GM23338 (cell line): ENCODE measurements at regions not wholly inside any gene's neighbourhood (a gene's known extent, or its start where the extent isn't known, plus 50 kb on each side); places are given as distances from the start of the nearest gene placed in this dataset.

Experiments used
- ATAC-seq: fragments of 200-7000 bp; cut with Tn5 transposase; 3 replicates; pipeline ENCODE4 v1.9.1; 2020
- DNase-seq: peaks from one replicate; pipeline ENCODE4 v3.0.0-alpha.2; 2015; ENCODE audit warnings: low spot score
- H2AFZ ChIP-seq: fragments of 200-600 bp; sonication (generic); 2 replicates; pipeline ENCODE4 v1.8.0; 2016; ENCODE audit warnings: antibody characterized with exemption, mild to moderate bottlenecking, moderate library complexity
- H3F3A ChIP-seq: fragments of 200-600 bp; sonication (generic); replicated peaks from 2 replicates; pipeline ENCODE4 v1.8.0; 2017; ENCODE audit warnings: antibody characterized with exemption, mixed run types, low read depth
- H3K27ac ChIP-seq: fragments of 200-600 bp; sonication (generic); 2 replicates; pipeline ENCODE4 v1.6.1; 2016; ENCODE audit warnings: low read depth
- H3K27me3 ChIP-seq: fragments of 200-600 bp; sonication (generic); 2 replicates; pipeline ENCODE4 v1.8.0; 2016; ENCODE audit warnings: mild to moderate bottlenecking, mixed run types, moderate library complexity; ENCODE audit not compliant: insufficient read depth
- H3K36me3 ChIP-seq: fragments of 200-600 bp; sonication (generic); 2 replicates; pipeline ENCODE4 v1.8.0; 2016; ENCODE audit warnings: mild to moderate bottlenecking; ENCODE audit not compliant: insufficient read depth
- H3K4me1 ChIP-seq: fragments of 200-600 bp; sonication (generic); 2 replicates; pipeline ENCODE4 v1.8.0; 2016; ENCODE audit warnings: mild to moderate bottlenecking, moderate library complexity; ENCODE audit not compliant: insufficient read depth
- H3K4me2 ChIP-seq: fragments of 200-600 bp; sonication (generic); 2 replicates; pipeline ENCODE4 v1.7.1; 2017; ENCODE audit warnings: mixed run types
- H3K4me3 ChIP-seq: fragments of 200-600 bp; sonication (generic); 2 replicates; pipeline ENCODE4 v1.6.1; 2016; ENCODE audit warnings: mixed run types
- H3K79me2 ChIP-seq: fragments of 200-600 bp; sonication (generic); replicated peaks from 2 replicates; pipeline ENCODE4 v1.8.0; 2017; ENCODE audit warnings: mild to moderate bottlenecking; ENCODE audit not compliant: insufficient read depth
- H3K9me2 ChIP-seq: fragments of 200-600 bp; sonication (generic); 2 replicates; pipeline ENCODE4 v1.8.0; 2017; ENCODE audit not compliant: insufficient read depth
- H4K20me1 ChIP-seq: fragments of 200-600 bp; sonication (generic); replicated peaks from 2 replicates; pipeline ENCODE4 v1.8.0; 2017; ENCODE audit warnings: mild to moderate bottlenecking; ENCODE audit not compliant: insufficient read depth
- H3K27ac Mint-ChIP-seq: 2 replicates; pipeline ENCODE4 v1.8.0; 2020; ENCODE audit warnings: inconsistent platforms, mild to moderate bottlenecking, moderate library complexity, mixed read lengths
- H3K27me3 Mint-ChIP-seq: 3 replicates; pipeline ENCODE4 v1.8.0; 2022; ENCODE audit warnings: low read depth, mild to moderate bottlenecking, moderate library complexity, mixed read lengths, inconsistent platforms; ENCODE audit not compliant: insufficient read depth, poor library complexity
- H3K36me3 Mint-ChIP-seq: 3 replicates; pipeline ENCODE4 v1.8.0; 2021; ENCODE audit warnings: low read depth, mild to moderate bottlenecking, inconsistent platforms, moderate library complexity, mixed read lengths
- H3K4me1 Mint-ChIP-seq: 3 replicates; pipeline ENCODE4 v1.8.0; 2020; ENCODE audit warnings: mild to moderate bottlenecking, inconsistent platforms, mixed read lengths
- H3K4me3 Mint-ChIP-seq: 3 replicates; pipeline ENCODE4 v1.8.0; 2021; ENCODE audit warnings: moderate library complexity, mild to moderate bottlenecking, inconsistent platforms, mixed read lengths
- H3K9me3 Mint-ChIP-seq: 3 replicates; pipeline ENCODE4 v1.8.0; 2020; ENCODE audit warnings: moderate library complexity, mild to moderate bottlenecking, inconsistent platforms, mixed read lengths
- CREB1 ChIP-seq: fragments of 250-450 bp; sonication (Bioruptor Pico); IDR thresholded peaks from 2 replicates; pipeline ENCODE4 v1.5.0; 2020; ENCODE audit warnings: low read depth, mild to moderate bottlenecking, moderate library complexity
- ETS1 ChIP-seq: IDR thresholded peaks from 2 replicates; pipeline ENCODE4 v1.6.1; 2016; ENCODE audit warnings: antibody characterized with exemption
- EZH2 ChIP-seq: fragments of 200-600 bp; sonication (generic); IDR thresholded peaks from one replicate; pipeline ENCODE4 v1.8.0; 2017; ENCODE audit warnings: antibody characterized with exemption, mild to moderate bottlenecking, low read depth; ENCODE audit not compliant: unreplicated experiment
- JUNB ChIP-seq: IDR thresholded peaks from one replicate; pipeline ENCODE4 v1.6.1; 2016; ENCODE audit warnings: antibody characterized with exemption; ENCODE audit not compliant: unreplicated experiment
- NANOG ChIP-seq: IDR thresholded peaks from 2 replicates; pipeline ENCODE4 v1.6.1; 2016; ENCODE audit warnings: antibody characterized with exemption, borderline replicate concordance
- POLR2AphosphoS5 ChIP-seq: IDR thresholded peaks from 2 replicates; pipeline ENCODE4 v1.6.1; 2016; ENCODE audit warnings: antibody characterized with exemption, low read depth
- STAT1 ChIP-seq: IDR thresholded peaks from one replicate; pipeline ENCODE4 v1.6.1; 2016; ENCODE audit warnings: antibody characterized with exemption; ENCODE audit not compliant: unreplicated experiment
- ZNF114 ChIP-seq: fragments of 250-450 bp; sonication (Bioruptor Pico); IDR thresholded peaks from 2 replicates; pipeline ENCODE4 v1.5.0; 2020; ENCODE audit warnings: mild to moderate bottlenecking, moderate library complexity
- ZNF331 ChIP-seq: fragments of 250-450 bp; sonication (Bioruptor Pico); IDR thresholded peaks from 2 replicates; pipeline ENCODE4 v1.5.0; 2020; ENCODE audit warnings: low read depth, mild to moderate bottlenecking, moderate library complexity
- TF ChIP-seq, protein P1 (sequence below): fragments of 250-450 bp; sonication (Bioruptor Pico); IDR thresholded peaks from 2 replicates; pipeline ENCODE4 v1.5.0; 2020; ENCODE audit warnings: mild to moderate bottlenecking, moderate library complexity
- TF ChIP-seq, protein P2 (sequence below): IDR thresholded peaks from one replicate; pipeline ENCODE4 v1.6.1; 2018; ENCODE audit warnings: antibody characterized with exemption; ENCODE audit not compliant: unreplicated experiment
- TF ChIP-seq, protein P3 (sequence below), 2 experiments: fragments of 200-600 bp in 1 of 2; sonication (generic) in 1 of 2; conservative IDR thresholded peaks; 2 replicates each; pipeline versions ENCODE4 v1.5.1 to v1.6.1; 2016 to 2017; ENCODE audit warnings: antibody characterized with exemption in 2 of 2, low read depth in 2 of 2, mild to moderate bottlenecking in 2 of 2, moderate library complexity in 1 of 2

DNA sequence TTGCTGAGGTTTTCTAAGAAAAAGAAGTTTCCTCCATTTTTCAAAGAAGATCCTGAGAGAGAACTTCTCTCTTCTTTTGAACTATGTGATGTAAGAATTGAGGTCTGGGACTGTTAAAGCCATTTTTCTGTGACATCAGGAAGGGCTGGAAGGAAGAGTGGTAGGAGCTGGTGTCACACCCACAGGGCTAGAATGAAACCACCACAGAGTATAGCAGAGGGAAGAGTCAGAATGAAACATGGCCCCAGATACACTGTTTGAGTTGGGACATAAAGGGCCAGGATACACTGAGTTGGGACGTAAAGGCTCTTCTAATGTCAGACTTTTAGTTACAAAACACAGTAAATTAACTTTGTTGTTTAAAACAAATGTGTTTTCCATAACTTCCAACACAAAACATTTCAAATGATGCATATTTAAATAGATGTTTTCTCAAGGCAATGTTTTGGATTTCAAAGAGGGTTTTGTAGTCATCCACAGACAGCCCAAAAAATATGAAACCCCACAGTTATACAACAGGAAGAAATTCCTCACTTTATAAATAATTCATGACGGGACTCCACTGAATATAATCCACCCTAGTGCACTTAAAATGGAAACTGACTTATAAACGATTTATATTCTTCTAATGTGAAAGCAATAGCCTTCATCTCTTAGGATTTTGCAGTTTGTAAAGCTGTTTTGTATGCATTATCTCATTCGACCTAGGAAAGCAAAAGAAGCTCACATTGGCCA, 72.5 kb downstream of the LIG4 start (continued):
- TF ChIP-seq, protein P1, sequence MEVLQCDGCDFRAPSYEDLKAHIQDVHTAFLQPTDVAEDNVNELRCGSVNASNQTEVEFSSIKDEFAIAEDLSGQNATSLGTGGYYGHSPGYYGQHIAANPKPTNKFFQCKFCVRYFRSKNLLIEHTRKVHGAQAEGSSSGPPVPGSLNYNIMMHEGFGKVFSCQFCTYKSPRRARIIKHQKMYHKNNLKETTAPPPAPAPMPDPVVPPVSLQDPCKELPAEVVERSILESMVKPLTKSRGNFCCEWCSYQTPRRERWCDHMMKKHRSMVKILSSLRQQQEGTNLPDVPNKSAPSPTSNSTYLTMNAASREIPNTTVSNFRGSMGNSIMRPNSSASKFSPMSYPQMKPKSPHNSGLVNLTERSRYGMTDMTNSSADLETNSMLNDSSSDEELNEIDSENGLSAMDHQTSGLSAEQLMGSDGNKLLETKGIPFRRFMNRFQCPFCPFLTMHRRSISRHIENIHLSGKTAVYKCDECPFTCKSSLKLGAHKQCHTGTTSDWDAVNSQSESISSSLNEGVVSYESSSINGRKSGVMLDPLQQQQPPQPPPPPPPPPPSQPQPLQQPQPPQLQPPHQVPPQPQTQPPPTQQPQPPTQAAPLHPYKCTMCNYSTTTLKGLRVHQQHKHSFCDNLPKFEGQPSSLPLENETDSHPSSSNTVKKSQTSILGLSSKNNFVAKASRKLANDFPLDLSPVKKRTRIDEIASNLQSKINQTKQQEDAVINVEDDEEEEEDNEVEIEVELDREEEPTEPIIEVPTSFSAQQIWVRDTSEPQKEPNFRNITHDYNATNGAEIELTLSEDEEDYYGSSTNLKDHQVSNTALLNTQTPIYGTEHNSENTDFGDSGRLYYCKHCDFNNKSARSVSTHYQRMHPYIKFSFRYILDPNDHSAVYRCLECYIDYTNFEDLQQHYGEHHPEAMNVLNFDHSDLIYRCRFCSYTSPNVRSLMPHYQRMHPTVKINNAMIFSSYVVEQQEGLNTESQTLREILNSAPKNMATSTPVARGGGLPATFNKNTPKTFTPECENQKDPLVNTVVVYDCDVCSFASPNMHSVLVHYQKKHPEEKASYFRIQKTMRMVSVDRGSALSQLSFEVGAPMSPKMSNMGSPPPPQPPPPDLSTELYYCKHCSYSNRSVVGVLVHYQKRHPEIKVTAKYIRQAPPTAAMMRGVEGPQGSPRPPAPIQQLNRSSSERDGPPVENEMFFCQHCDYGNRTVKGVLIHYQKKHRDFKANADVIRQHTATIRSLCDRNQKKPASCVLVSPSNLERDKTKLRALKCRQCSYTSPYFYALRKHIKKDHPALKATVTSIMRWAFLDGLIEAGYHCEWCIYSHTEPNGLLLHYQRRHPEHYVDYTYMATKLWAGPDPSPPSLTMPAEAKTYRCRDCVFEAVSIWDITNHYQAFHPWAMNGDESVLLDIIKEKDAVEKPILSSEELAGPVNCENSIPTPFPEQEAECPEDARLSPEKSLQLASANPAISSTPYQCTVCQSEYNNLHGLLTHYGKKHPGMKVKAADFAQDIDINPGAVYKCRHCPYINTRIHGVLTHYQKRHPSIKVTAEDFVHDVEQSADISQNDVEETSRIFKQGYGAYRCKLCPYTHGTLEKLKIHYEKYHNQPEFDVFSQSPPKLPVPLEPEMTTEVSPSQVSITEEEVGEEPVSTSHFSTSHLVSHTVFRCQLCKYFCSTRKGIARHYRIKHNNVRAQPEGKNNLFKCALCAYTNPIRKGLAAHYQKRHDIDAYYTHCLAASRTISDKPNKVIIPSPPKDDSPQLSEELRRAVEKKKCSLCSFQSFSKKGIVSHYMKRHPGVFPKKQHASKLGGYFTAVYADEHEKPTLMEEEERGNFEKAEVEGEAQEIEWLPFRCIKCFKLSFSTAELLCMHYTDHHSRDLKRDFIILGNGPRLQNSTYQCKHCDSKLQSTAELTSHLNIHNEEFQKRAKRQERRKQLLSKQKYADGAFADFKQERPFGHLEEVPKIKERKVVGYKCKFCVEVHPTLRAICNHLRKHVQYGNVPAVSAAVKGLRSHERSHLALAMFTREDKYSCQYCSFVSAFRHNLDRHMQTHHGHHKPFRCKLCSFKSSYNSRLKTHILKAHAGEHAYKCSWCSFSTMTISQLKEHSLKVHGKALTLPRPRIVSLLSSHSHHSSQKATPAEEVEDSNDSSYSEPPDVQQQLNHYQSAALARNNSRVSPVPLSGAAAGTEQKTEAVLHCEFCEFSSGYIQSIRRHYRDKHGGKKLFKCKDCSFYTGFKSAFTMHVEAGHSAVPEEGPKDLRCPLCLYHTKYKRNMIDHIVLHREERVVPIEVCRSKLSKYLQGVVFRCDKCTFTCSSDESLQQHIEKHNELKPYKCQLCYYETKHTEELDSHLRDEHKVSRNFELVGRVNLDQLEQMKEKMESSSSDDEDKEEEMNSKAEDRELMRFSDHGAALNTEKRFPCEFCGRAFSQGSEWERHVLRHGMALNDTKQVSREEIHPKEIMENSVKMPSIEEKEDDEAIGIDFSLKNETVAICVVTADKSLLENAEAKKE (CRISPR knock-in tag), result no peak
- TF ChIP-seq EZH2, result no peak

- Histone ChIP-seq H3K4me3 (no peak overlapping the region), H3K27ac (no peak overlapping the region), H3K36me3 (no peaks in the 10 kb centered on the region), H2AFZ (no peak overlapping the region), H4K20me1 (no peaks in the 10 kb centered on the region), H3K9me2 (no peaks in the 10 kb centered on the region), H3F3A (no peaks in the 10 kb centered on the region), H3K79me2 (no peaks in the 10 kb centered on the region), H3K4me2 (no peak overlapping the region), H3K4me1 (no peaks in the 10 kb centered on the region), H3K27me3 (no peaks in the 10 kb centered on the region)
- no peak for DNase-seq
- Mint-ChIP-seq H3K36me3 (no peaks in the 10 kb centered on the region), H3K27ac (no peak overlapping the region), H3K4me3 (no peak overlapping the region), H3K4me1 (no peaks in the 10 kb centered on the region), H3K9me3 (no peaks in the 10 kb centered on the region), H3K27me3 (no peaks in the 10 kb centered on the region)
- ATAC-seq, result no peak
- TF ChIP-seq ZNF331 (CRISPR knock-in tag) (no peak), EZH2 (no peak), ETS1 (no peak), ZNF114 (CRISPR knock-in tag) (no peak), POLR2AphosphoS5 (no peak), CREB1 (CRISPR knock-in tag) (no peak), JUNB (no peak), NANOG (no peak), STAT1 (no peak)
- TF ChIP-seq, protein P2, sequence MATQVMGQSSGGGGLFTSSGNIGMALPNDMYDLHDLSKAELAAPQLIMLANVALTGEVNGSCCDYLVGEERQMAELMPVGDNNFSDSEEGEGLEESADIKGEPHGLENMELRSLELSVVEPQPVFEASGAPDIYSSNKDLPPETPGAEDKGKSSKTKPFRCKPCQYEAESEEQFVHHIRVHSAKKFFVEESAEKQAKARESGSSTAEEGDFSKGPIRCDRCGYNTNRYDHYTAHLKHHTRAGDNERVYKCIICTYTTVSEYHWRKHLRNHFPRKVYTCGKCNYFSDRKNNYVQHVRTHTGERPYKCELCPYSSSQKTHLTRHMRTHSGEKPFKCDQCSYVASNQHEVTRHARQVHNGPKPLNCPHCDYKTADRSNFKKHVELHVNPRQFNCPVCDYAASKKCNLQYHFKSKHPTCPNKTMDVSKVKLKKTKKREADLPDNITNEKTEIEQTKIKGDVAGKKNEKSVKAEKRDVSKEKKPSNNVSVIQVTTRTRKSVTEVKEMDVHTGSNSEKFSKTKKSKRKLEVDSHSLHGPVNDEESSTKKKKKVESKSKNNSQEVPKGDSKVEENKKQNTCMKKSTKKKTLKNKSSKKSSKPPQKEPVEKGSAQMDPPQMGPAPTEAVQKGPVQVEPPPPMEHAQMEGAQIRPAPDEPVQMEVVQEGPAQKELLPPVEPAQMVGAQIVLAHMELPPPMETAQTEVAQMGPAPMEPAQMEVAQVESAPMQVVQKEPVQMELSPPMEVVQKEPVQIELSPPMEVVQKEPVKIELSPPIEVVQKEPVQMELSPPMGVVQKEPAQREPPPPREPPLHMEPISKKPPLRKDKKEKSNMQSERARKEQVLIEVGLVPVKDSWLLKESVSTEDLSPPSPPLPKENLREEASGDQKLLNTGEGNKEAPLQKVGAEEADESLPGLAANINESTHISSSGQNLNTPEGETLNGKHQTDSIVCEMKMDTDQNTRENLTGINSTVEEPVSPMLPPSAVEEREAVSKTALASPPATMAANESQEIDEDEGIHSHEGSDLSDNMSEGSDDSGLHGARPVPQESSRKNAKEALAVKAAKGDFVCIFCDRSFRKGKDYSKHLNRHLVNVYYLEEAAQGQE, result no peak
- TF ChIP-seq, protein P3, sequence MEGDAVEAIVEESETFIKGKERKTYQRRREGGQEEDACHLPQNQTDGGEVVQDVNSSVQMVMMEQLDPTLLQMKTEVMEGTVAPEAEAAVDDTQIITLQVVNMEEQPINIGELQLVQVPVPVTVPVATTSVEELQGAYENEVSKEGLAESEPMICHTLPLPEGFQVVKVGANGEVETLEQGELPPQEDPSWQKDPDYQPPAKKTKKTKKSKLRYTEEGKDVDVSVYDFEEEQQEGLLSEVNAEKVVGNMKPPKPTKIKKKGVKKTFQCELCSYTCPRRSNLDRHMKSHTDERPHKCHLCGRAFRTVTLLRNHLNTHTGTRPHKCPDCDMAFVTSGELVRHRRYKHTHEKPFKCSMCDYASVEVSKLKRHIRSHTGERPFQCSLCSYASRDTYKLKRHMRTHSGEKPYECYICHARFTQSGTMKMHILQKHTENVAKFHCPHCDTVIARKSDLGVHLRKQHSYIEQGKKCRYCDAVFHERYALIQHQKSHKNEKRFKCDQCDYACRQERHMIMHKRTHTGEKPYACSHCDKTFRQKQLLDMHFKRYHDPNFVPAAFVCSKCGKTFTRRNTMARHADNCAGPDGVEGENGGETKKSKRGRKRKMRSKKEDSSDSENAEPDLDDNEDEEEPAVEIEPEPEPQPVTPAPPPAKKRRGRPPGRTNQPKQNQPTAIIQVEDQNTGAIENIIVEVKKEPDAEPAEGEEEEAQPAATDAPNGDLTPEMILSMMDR (conservative IDR thresholded peaks at IDR 0.05; ENCODE audit: low read depth in 2 of 2), result no peak
Measured at GRCh38 chr13:108137176-108137575, 78.2 kb downstream of the LIG4 start.
